Body of pancreas (tissue), 4 donors: ENCODE measurements at regions not wholly inside any gene's neighbourhood (a gene's known extent, or its start where the extent isn't known, plus 50 kb on each side); places are given as distances from the start of the nearest gene placed in this dataset.

Experiments
- ATAC-seq: fragments of 150-250 bp; one replicate; pipeline ENCODE4 v1.9.1; 2016
- DNase-seq, 4 donors: peaks; one replicate each; pipeline ENCODE4 v3.0.0-alpha.2; 2019
- H3K27ac ChIP-seq, 4 donors: fragments of 200-600 bp; sonication (generic); 1 replicate in 3 of 4; 2 replicates in 1 of 4; pipeline versions ENCODE4 v1.5.1 to v1.6.1; 2016 to 2019; ENCODE audit warnings: mild to moderate bottlenecking in 1 of 4, mixed read lengths in 1 of 4, moderate library complexity in 1 of 4
- H3K27me3 ChIP-seq, 2 donors: fragments of 200-600 bp; sonication (generic); one replicate each; pipeline ENCODE4 v1.6.0; 2016; ENCODE audit warnings: mild to moderate bottlenecking in 1 of 2
- H3K36me3 ChIP-seq, 2 donors: fragments of 200-600 bp; sonication (generic); replicated peaks in 1 of 2; 2 replicates each; pipeline ENCODE4 v1.5.1; 2016; ENCODE audit warnings: low read depth in 2 of 2; ENCODE audit not compliant: insufficient read depth in 1 of 2
- H3K4me1 ChIP-seq: fragments of 200-600 bp; sonication (generic); one replicate; pipeline ENCODE4 v1.6.0; 2016
- H3K4me3 ChIP-seq, 2 donors: fragments of 200-600 bp; sonication (generic); 1 replicate in 1 of 2; 2 replicates in 1 of 2; pipeline ENCODE4 v1.5.1; 2016 to 2019
- H3K9me3 ChIP-seq, 3 donors: fragments of 200-600 bp; sonication (generic); 1 replicate in 2 of 3; 2 replicates in 1 of 3; pipeline ENCODE4 v1.5.1; 2016
- CTCF ChIP-seq, 7 experiments: fragments of 450-650 bp in 4 of 7; fragments of 200-600 bp in 3 of 7; sonication (generic) in 3 of 7; IDR thresholded peaks; one replicate each; pipeline ENCODE4 v1.5.1; 2016 to 2019; ENCODE audit warnings: antibody characterized with exemption in 7 of 7
- POLR2A ChIP-seq, 3 donors: fragments of 450-650 bp; IDR thresholded peaks; one replicate each; pipeline ENCODE4 v1.6.1; 2016; ENCODE audit warnings: antibody characterized with exemption in 3 of 3, mild to moderate bottlenecking in 2 of 3
- WGBS, 2 donors: methylation state at CpG; one replicate each; pipeline ENCODE4 v1.1.5; 2017; 5-methylcytosine and 5-hydroxymethylcytosine counted together
- intact Hi-C: fragments of 100-400 bp; cut with DNase I; formaldehyde crosslinking; loops from one replicate; pipeline ENCODE4 v1.15.1; 2023

- intact Hi-C loops, result no loop called here
These were observed 186.6 kb upstream of the GNPDA2 start for GRCh38 chr4:44912980-44913379.

GRCh38 chr4:44908565-44908964 lies 182.2 kb upstream of the GNPDA2 start:
- no peak for TF ChIP-seq POLR2A (IDR thresholded peaks at IDR 0.05)
- TF ChIP-seq CTCF (IDR thresholded peaks at IDR 0.05), result no peak
- DNase-seq, result no peak
- no peak for ATAC-seq
- H3K27ac ChIP-seq, result no peak overlapping the region
- no peaks in the 10 kb centered on the region for H3K36me3 ChIP-seq
- no peaks in the 10 kb centered on the region for H3K27me3 ChIP-seq
- no peaks in the 10 kb centered on the region for H3K4me1 ChIP-seq
- 67 to 69% methylated on average over 1 of the region's 1 CpG for WGBS, 2 donors
- intact Hi-C loops, result no loop called here
- no peaks in the 10 kb centered on the region for H3K9me3 ChIP-seq
- no peak overlapping the region for H3K4me3 ChIP-seq

More at GRCh38 chr4:44912980-44913379, 186.6 kb upstream of the GNPDA2 start:
- ATAC-seq (no peak), DNase-seq (no peak)
- peaks cover 4% of the 10 kb centered on the region for H3K4me1 ChIP-seq
- H3K9me3 ChIP-seq, result no peaks in the 10 kb centered on the region
- 51 to 62% methylated on average over 3 of the region's 3 CpGs for WGBS, 2 donors
- H3K27me3 ChIP-seq, result no peaks in the 10 kb centered on the region
- H3K4me3 ChIP-seq, result no peak overlapping the region
- H3K27ac ChIP-seq, result no peak overlapping the region
- H3K36me3 ChIP-seq, result no peaks in the 10 kb centered on the region
- TF ChIP-seq CTCF (IDR thresholded peaks at IDR 0.05) (no peak), POLR2A (IDR thresholded peaks at IDR 0.05) (no peak)

GRCh38 chr4:44872246-44872645 lies 145.9 kb upstream of the GNPDA2 start:
- no peaks in the 10 kb centered on the region for H3K36me3 ChIP-seq
- no peaks in the 10 kb centered on the region for H3K27me3 ChIP-seq
- no peaks in the 10 kb centered on the region for H3K4me1 ChIP-seq
- DNase-seq, result no peak
- no peak overlapping the region for H3K4me3 ChIP-seq
- no peak for ATAC-seq
- H3K27ac ChIP-seq, result no peak overlapping the region
- H3K9me3 ChIP-seq, result no peaks in the 10 kb centered on the region
- TF ChIP-seq CTCF (IDR thresholded peaks at IDR 0.05) (no peak), POLR2A (IDR thresholded peaks at IDR 0.05) (no peak)
- intact Hi-C loops, result no loop called here

- H3K27me3 ChIP-seq, result no peaks in the 10 kb centered on the region
- no peak for TF ChIP-seq POLR2A (IDR thresholded peaks at IDR 0.05)
- no peak overlapping the region for H3K4me3 ChIP-seq
- H3K27ac ChIP-seq, result no peak overlapping the region
- intact Hi-C loops, result no loop called here
- ATAC-seq (no peak), DNase-seq (no peak)
- no peaks in the 10 kb centered on the region for H3K9me3 ChIP-seq
- H3K4me1 ChIP-seq, result no peaks in the 10 kb centered on the region
- WGBS, 2 donors, result 52 to 59% methylated on average over 4 of the region's 4 CpGs
- no peaks in the 10 kb centered on the region for H3K36me3 ChIP-seq
These were observed 144.8 kb upstream of the GNPDA2 start for GRCh38 chr4:44871133-44871532.

- Histone ChIP-seq H3K4me3 (no peak overlapping the region), H3K27ac (no peak overlapping the region), H3K27me3 (no peaks in the 10 kb centered on the region), H3K4me1 (no peaks in the 10 kb centered on the region), H3K9me3 (no peaks in the 10 kb centered on the region), H3K36me3 (no peaks in the 10 kb centered on the region)
- TF ChIP-seq POLR2A (IDR thresholded peaks at IDR 0.05) (no peak), CTCF (IDR thresholded peaks at IDR 0.05) (no peak)
- 72 to 75% methylated on average over 2 of the region's 2 CpGs for WGBS, 2 donors
- ATAC-seq, result no peak
- no peak for DNase-seq
- intact Hi-C loops, result no loop called here
These were observed 143.6 kb upstream of the GNPDA2 start for GRCh38 chr4:44869985-44870384.
